ACC112 (cell line): ENCODE measurements at regions not wholly inside any gene's neighbourhood (a gene's known extent, or its start where the extent isn't known, plus 50 kb on each side); places are given as distances from the start of the nearest gene placed in this dataset.
"Not testable (repeated sequence)": the region's sequence is repeated elsewhere in the genome, so short reads cannot be mapped to it uniquely, and the experiment has no call there.

ENCODE experiments used
- H2AFZ ChIP-seq: fragments of 200-600 bp; sonication (generic); one replicate; pipeline ENCODE4 v1.6.0; 2017; ENCODE audit warnings: antibody characterized with exemption, low read length; ENCODE audit not compliant: unreplicated experiment
- H3K27ac ChIP-seq: fragments of 200-600 bp; sonication (generic); 2 replicates; pipeline ENCODE4 v1.5.1; 2014; ENCODE audit warnings: low read depth, mild to moderate bottlenecking, antibody characterized with exemption, low read length, moderate library complexity
- H3K27me3 ChIP-seq: fragments of 200-600 bp; sonication (generic); 2 replicates; pipeline ENCODE4 v1.6.1; 2014; ENCODE audit warnings: mild to moderate bottlenecking, antibody characterized with exemption, low read length, moderate library complexity, mixed read lengths; ENCODE audit not compliant: insufficient read depth
- H3K36me3 ChIP-seq: fragments of 200-600 bp; sonication (generic); 2 replicates; pipeline ENCODE4 v1.6.1; 2016; ENCODE audit warnings: mild to moderate bottlenecking, antibody characterized with exemption, low read length, moderate library complexity, mixed read lengths; ENCODE audit not compliant: insufficient read depth
- H3K4me1 ChIP-seq: fragments of 200-600 bp; sonication (generic); one replicate; pipeline ENCODE4 v1.6.1; 2016; ENCODE audit warnings: low read length, mixed read lengths; ENCODE audit not compliant: insufficient read depth, unreplicated experiment, control insufficient read depth
- H3K4me3 ChIP-seq: fragments of 200-600 bp; sonication (generic); 2 replicates; pipeline ENCODE4 v1.5.1; 2014; ENCODE audit warnings: mild to moderate bottlenecking, low read depth, low read length
- H3K79me2 ChIP-seq: fragments of 200-600 bp; sonication (generic); one replicate; pipeline ENCODE4 v1.6.0; 2016; ENCODE audit warnings: low read length; ENCODE audit not compliant: control insufficient read depth, unreplicated experiment, insufficient read depth

DNA sequence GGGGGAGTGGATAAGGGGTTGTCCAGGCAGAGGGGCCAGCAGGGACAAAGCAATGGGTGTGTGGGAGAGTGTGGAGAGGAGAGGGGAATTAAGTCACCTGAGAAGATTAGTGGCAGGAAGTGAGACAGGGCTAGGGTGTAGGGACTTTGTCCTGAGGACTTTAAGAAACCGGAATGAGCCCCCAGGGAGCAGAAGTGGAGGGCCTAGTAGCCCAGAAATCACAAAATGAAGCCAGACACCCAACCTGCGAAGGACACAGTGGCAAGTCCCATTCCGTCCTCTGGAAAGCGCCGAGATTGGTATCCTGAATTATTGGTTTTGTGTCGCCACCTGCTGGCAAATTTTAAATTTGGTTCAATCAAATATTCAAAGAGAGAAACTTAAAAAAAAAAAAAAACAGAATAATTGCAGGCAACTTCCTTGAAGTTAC lies 78.0 kb upstream of the SLC25A36 start:
- Histone ChIP-seq H3K4me1 (no peaks in the 10 kb centered on the region), H3K27me3 (peaks cover 26% of the 10 kb centered on the region), H3K4me3 (no peak overlapping the region), H3K79me2 (no peaks in the 10 kb centered on the region), H2AFZ (no peak overlapping the region), H3K27ac (no peak overlapping the region), H3K36me3 (no peaks in the 10 kb centered on the region)

DNA sequence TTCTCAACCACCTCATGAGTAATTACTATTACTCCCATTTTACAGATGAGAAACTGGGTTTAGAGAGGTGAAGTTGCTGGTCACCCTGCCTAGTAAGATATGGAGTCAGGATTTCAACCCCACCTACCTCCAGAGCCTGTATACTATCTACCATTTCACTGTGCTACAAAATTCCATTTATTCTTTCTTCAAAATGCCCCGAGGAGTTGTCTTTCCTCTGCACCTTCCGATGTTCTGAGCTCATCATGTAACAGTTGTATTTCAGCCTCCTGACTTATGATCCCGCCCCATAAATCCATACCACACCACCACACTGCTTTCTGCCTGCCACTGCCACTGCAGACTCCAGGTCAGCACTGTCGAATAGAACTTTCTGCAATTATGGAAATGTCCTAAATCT lies 71.3 kb upstream of the SLC25A36 start:
- Histone ChIP-seq H2AFZ (no peak overlapping the region), H3K4me1 (no peaks in the 10 kb centered on the region), H3K27me3 (peaks cover 22% of the 10 kb centered on the region), H3K36me3 (no peaks in the 10 kb centered on the region), H3K27ac (no peak overlapping the region), H3K4me3 (no peak overlapping the region), H3K79me2 (no peaks in the 10 kb centered on the region)

DNA sequence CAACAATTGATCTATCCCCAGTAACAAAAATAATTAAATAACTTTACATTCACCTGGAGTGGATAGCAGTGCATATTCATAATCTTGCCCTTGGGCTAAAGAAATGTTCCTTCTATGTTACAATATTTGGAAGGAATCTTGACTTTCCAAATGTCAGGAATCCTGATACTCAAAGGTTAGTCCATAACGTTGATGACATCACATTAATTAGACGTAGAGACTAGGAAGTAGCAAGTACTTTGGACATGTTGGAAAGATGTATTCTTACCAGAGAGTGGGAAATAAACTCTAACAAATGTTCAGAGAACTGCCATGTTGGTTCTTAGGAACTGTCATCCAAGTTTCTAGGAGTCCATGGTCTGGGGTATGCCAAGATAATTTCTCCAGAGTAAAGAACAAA lies 70.6 kb upstream of the SLC25A36 start:
- no peak overlapping the region for H3K4me3 ChIP-seq
- no peaks in the 10 kb centered on the region for H3K36me3 ChIP-seq
- H3K79me2 ChIP-seq = no peaks in the 10 kb centered on the region
- H2AFZ ChIP-seq = no peak overlapping the region
- no peaks in the 10 kb centered on the region for H3K4me1 ChIP-seq
- H3K27me3 ChIP-seq = peaks cover 19% of the 10 kb centered on the region
- no peak overlapping the region for H3K27ac ChIP-seq

DNA sequence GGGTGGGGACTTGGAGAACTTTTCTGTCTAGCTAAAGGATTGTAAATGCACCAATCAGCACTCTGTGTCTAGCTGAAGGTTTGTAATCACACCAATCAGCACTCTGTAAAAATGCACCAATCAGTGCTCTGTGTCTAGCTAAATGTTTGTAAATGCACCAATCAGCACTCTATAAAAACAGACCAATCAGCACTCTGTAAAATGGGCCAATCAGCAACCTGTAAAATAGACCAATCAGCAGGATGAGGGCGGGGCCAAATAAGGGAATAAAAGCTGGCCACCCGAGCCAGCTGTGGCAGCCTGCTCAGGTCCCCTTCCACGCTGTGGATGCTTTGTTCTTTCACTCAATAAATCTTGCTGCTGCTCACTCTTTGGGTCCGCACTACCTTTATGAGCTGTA lies 69.5 kb upstream of the SLC25A36 start:
- not testable (repeated sequence) for H3K4me3 ChIP-seq, H3K36me3 ChIP-seq, H3K4me1 ChIP-seq, H3K79me2 ChIP-seq, H2AFZ ChIP-seq, H3K27ac ChIP-seq, H3K27me3 ChIP-seq

DNA sequence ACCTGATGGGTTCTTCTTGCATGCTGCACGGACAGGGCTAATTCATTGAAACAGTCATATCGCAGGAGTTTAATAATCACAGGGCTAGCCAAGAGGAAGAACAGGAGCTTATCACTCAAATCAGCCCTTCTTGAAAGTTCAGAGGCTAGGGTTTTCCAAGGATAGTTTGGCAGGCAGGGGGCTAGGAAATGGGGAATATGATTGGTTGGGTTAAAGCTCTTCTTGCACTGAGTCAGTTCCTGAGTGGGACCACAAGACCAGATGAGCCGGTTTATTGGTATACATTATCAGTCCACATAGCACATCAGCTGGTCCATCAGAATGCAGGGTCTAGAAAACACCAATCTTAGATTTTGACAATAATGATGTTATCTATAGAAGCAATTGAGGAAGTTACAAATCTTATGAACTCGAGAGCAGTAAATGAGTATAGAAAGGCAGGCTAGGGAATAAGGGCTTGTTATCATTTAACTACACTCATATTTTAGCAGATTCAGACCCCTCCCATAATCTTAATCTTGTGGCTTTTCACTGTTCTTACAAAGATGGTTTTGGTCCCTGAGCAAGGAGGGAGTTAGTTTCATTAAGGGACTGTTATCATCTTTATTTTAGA lies 58.1 kb upstream of the SLC25A36 start:
- Histone ChIP-seq H3K27me3 (no peaks in the 10 kb centered on the region), H3K36me3 (no peaks in the 10 kb centered on the region), H3K27ac (no peak overlapping the region), H2AFZ (no peak overlapping the region), H3K4me3 (no peak overlapping the region), H3K79me2 (no peaks in the 10 kb centered on the region), H3K4me1 (no peaks in the 10 kb centered on the region)

DNA sequence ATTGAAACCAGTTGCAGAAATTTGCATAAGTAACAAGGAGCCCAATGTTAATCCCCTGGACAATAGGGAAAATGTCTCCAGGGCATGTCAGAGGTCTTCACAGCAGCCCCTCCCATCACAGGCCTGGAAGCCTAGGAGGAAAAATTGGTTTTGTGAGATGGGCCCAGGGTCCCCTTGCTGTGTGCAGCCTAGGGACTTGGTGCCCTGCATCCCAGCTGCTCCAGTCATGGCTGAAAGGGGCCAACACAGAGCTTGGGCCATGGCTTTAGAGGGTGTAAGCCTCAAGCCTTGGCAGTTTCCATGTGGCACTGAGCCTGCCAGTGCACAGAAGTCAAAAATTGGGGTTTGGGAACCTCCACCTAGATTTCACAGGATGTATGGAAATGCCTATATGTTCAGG lies 55.9 kb upstream of the SLC25A36 start:
- not testable (repeated sequence) for H3K27me3 ChIP-seq, H3K36me3 ChIP-seq, H3K79me2 ChIP-seq, H3K4me3 ChIP-seq, H3K4me1 ChIP-seq, H2AFZ ChIP-seq, H3K27ac ChIP-seq
